ENCODE measurements at regions not wholly inside any gene's neighbourhood (a gene's known extent, or its start where the extent isn't known, plus 50 kb on each side); places are given as distances from the start of the nearest gene placed in this dataset.

GRCh38 chr10:131843089-131843595, 57.7 kb upstream of the PPP2R2D start:
- TF ChIP-seq CTCF (IDR thresholded peaks at IDR 0.05; ENCODE audit: low read depth, low read length) (no peak), POLR2A (IDR thresholded peaks at IDR 0.05; ENCODE audit: extremely low read depth, insufficient read length) (no peak), MYC (IDR thresholded peaks at IDR 0.05; ENCODE audit: low read depth, low read length) (no peak)

Measured in NB4 (cell line).